ENCODE measurements at regions not wholly inside any gene's neighbourhood (a gene's known extent, or its start where the extent isn't known, plus 50 kb on each side); places are given as distances from the start of the nearest gene placed in this dataset.

GRCh38 chrX:63993936-63994335 lies 208.9 kb upstream of the ARHGEF9 start:
- intact Hi-C loops (cut with DNase I), result no loop called here
- DNase-seq (ENCODE audit: missing footprints) (no peak), ATAC-seq (no peak)

- no peak for ATAC-seq
- intact Hi-C loops (cut with DNase I), result no loop called here
Observed at GRCh38 chrX:63985906-63986305, 200.9 kb upstream of the ARHGEF9 start.

GRCh38 chrX:63979480-63979879 lies 194.5 kb upstream of the ARHGEF9 start:
- ATAC-seq (no peak), DNase-seq (ENCODE audit: missing footprints) (no peak)
- intact Hi-C loops (cut with DNase I), result no loop called here

More at GRCh38 chrX:63985906-63986305, 200.9 kb upstream of the ARHGEF9 start:
- no peak for DNase-seq (ENCODE audit: missing footprints)

GRCh38 chrX:63967551-63967950 lies 182.5 kb upstream of the ARHGEF9 start:
- DNase-seq (ENCODE audit: missing footprints) (no peak), ATAC-seq (no peak)
- intact Hi-C loops (cut with DNase I), result no loop called here

- DNase-seq (ENCODE audit: missing footprints), result peak; percentile 21
- no peak for ATAC-seq
Observed at GRCh38 chrX:63963095-63963784, 178.2 kb upstream of the ARHGEF9 start.

GRCh38 chrX:63961964-63962363 lies 176.9 kb upstream of the ARHGEF9 start:
- intact Hi-C loops (cut with DNase I), result no loop called here
- no peak for DNase-seq (ENCODE audit: missing footprints)
- ATAC-seq, result no peak

More at GRCh38 chrX:63963095-63963784, 178.2 kb upstream of the ARHGEF9 start:
- intact Hi-C loops (cut with DNase I), result no loop called here

GRCh38 chrX:63959975-63960374 lies 175.0 kb upstream of the ARHGEF9 start:
- ATAC-seq (no peak), DNase-seq (ENCODE audit: missing footprints) (no peak)
- intact Hi-C loops (cut with DNase I), result no loop called here

GRCh38 chrX:63958134-63958865 lies 173.3 kb upstream of the ARHGEF9 start:
- intact Hi-C loops (cut with DNase I), result no loop called here
- no peak for DNase-seq (ENCODE audit: missing footprints)
- ATAC-seq, result no peak

GRCh38 chrX:63935835-63936234 lies 150.8 kb upstream of the ARHGEF9 start:
- intact Hi-C loops (cut with DNase I), result no loop called here
- ATAC-seq (no peak), DNase-seq (ENCODE audit: missing footprints) (no peak)

GRCh38 chrX:63934791-63935190 lies 149.8 kb upstream of the ARHGEF9 start:
- ATAC-seq (no peak), DNase-seq (ENCODE audit: missing footprints) (no peak)

GRCh38 chrX:63934160-63934559 lies 149.1 kb upstream of the ARHGEF9 start:
- DNase-seq (ENCODE audit: missing footprints) (no peak), ATAC-seq (no peak)
- intact Hi-C loops (cut with DNase I), result no loop called here

More at GRCh38 chrX:63934791-63935190, 149.8 kb upstream of the ARHGEF9 start:
- intact Hi-C loops (cut with DNase I), result no loop called here

- ATAC-seq (no peak), DNase-seq (ENCODE audit: missing footprints) (no peak)
- intact Hi-C loops (cut with DNase I), result no loop called here
Observed at GRCh38 chrX:63932907-63933306, 147.9 kb upstream of the ARHGEF9 start.

GRCh38 chrX:63932006-63932405 lies 147.0 kb upstream of the ARHGEF9 start:
- no peak for DNase-seq (ENCODE audit: missing footprints)
- intact Hi-C loops (cut with DNase I), result no loop called here
- ATAC-seq, result no peak

GRCh38 chrX:63930140-63930539 lies 145.1 kb upstream of the ARHGEF9 start:
- intact Hi-C loops (cut with DNase I), result no loop called here
- DNase-seq (ENCODE audit: missing footprints), result no peak
- ATAC-seq, result no peak

- DNase-seq (ENCODE audit: missing footprints) (no peak), ATAC-seq (no peak)
- intact Hi-C loops (cut with DNase I), result no loop called here
Observed at GRCh38 chrX:63929608-63930007, 144.6 kb upstream of the ARHGEF9 start.

- DNase-seq (ENCODE audit: missing footprints), result peak; percentile 22
- intact Hi-C loops (cut with DNase I), result no loop called here
- ATAC-seq, result no peak
Observed at GRCh38 chrX:63927848-63928247, 142.8 kb upstream of the ARHGEF9 start.

GRCh38 chrX:63922221-63922620 lies 137.2 kb upstream of the ARHGEF9 start:
- no peak for ATAC-seq
- intact Hi-C loops (cut with DNase I), result no loop called here

GRCh38 chrX:63920875-63921274 lies 135.9 kb upstream of the ARHGEF9 start:
- DNase-seq (ENCODE audit: missing footprints) (no peak), ATAC-seq (no peak)
- intact Hi-C loops (cut with DNase I), result no loop called here

More at GRCh38 chrX:63922221-63922620, 137.2 kb upstream of the ARHGEF9 start:
- DNase-seq (ENCODE audit: missing footprints), result no peak

- ATAC-seq (no peak), DNase-seq (ENCODE audit: missing footprints) (no peak)
- intact Hi-C loops (cut with DNase I), result no loop called here
Observed at GRCh38 chrX:63919081-63919480, 134.1 kb upstream of the ARHGEF9 start.

- intact Hi-C loops (cut with DNase I), result no loop called here
- DNase-seq (ENCODE audit: missing footprints) (no peak), ATAC-seq (no peak)
Observed at GRCh38 chrX:63918611-63919010, 133.6 kb upstream of the ARHGEF9 start.

Measured in Right ventricle myocardium inferior (tissue), 1 donor.